T-helper 17 cell (primary cell): ENCODE measurements at regions not wholly inside any gene's neighbourhood (a gene's known extent, or its start where the extent isn't known, plus 50 kb on each side); places are given as distances from the start of the nearest gene placed in this dataset.

Experiments used
- ATAC-seq: fragments of 150-1000 bp; cut with Tn5 transposase; 2 replicates; pipeline ENCODE4 v1.10.0; 2021; ENCODE audit warnings: mild to moderate bottlenecking, moderate library complexity
- DNase-seq, 3 donors: peaks; one replicate each; pipeline versions ENCODE4 v3.0.0 to v3.0.0-alpha.2; 2020 to 2021
- H3K9me3 ChIP-seq: one replicate; pipeline ENCODE4 v1.7.0; 2013; ENCODE audit warnings: low read length, mild to moderate bottlenecking; ENCODE audit not compliant: control insufficient read depth, poor library complexity, severe bottlenecking
- H3K27ac Mint-ChIP-seq: one replicate; pipeline ENCODE4 v1.8.0; 2022; ENCODE audit warnings: mild to moderate bottlenecking, moderate library complexity, mixed read lengths
- H3K27me3 Mint-ChIP-seq: one replicate; pipeline ENCODE4 v1.8.0; 2022; ENCODE audit warnings: mixed read lengths
- H3K36me3 Mint-ChIP-seq: one replicate; pipeline ENCODE4 v1.8.0; 2022; ENCODE audit warnings: low read depth, mixed read lengths
- H3K4me1 Mint-ChIP-seq: one replicate; pipeline ENCODE4 v1.8.0; 2022; ENCODE audit warnings: mild to moderate bottlenecking, mixed read lengths
- H3K4me3 Mint-ChIP-seq: one replicate; pipeline ENCODE4 v1.8.0; 2022; ENCODE audit warnings: mild to moderate bottlenecking, moderate library complexity, mixed read lengths

DNA sequence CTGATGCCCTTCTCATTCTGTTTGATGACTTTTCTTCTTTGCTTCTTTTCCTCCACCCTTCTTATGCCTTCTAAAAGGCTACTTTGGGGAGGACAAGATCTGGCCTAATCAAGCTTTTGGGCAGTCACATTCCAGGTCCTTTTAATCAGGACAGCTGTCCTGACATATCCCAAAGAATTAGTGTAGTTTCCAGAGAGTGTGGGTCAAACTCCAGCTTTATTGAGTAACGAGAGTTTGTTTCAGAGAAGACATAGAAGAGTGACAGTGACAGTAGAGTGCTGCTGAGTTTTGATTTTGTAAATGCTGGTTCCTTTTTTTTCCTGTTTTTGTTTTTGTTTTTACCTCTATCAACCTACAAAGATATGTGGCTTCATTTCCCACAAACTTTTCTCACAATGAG, 158.4 kb upstream of the SESN3 start:
- Mint-ChIP-seq H3K27ac (no peak overlapping the region), H3K4me3 (no peak overlapping the region), H3K27me3 (no peaks in the 10 kb centered on the region), H3K4me1 (no peaks in the 10 kb centered on the region), H3K36me3 (peaks cover 2% of the 10 kb centered on the region)
- H3K9me3 ChIP-seq, result no peaks in the 10 kb centered on the region
- no peak for ATAC-seq
- DNase-seq, result no peak

DNA sequence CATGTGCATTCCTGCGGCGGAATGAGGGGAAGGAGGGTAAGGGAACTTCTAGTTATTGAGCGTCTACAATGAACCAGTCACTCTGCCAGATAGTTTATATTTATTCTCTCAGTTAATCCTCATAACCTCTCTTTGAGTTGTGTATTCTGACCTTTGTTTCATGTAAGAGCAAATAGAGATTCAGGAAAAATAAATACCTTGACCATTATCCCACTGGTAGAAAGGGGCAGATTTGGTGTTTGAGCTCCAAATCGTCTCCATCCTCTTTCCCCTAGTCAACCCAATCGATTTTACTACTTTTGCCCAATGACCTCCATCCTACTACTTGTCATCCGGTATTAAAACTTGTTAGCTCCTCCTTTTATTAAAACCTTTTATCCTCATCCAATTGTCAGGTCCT, 157.1 kb upstream of the SESN3 start:
- no peak for ATAC-seq

DNA sequence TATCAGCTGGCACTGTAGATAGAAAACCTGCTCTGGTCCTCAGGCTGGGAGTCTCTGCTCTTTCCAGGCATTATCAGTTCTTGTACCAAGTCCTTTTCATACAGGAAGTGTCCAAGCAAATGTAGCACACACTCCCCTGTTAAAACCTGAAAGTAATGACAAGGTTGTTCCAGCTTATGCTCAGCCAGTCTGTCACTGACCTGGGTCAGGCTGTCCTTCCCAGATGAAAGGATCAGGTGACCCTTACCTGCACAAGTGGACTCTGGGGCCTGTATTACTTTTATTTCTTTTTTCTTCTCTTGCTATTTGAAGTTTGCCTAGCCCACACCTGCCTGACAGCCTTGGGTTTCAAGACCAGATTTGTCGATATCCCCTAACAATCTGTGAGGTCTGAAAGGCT, 156.3 kb upstream of the SESN3 start:
- H3K4me1 Mint-ChIP-seq, result peaks cover 2% of the 10 kb centered on the region
- DNase-seq (no peak), ATAC-seq (no peak)
- H3K27me3 Mint-ChIP-seq, result peaks cover 5% of the 10 kb centered on the region
- no peak overlapping the region for H3K27ac Mint-ChIP-seq
- H3K36me3 Mint-ChIP-seq, result peaks cover 2% of the 10 kb centered on the region
- no peak overlapping the region for H3K4me3 Mint-ChIP-seq
- no peaks in the 10 kb centered on the region for H3K9me3 ChIP-seq

More for the DNA sequence above, 157.1 kb upstream of the SESN3 start:
- H3K4me1 Mint-ChIP-seq, result no peaks in the 10 kb centered on the region
- no peak overlapping the region for H3K27ac Mint-ChIP-seq
- H3K9me3 ChIP-seq, result no peaks in the 10 kb centered on the region
- H3K4me3 Mint-ChIP-seq, result no peak overlapping the region
- peaks cover 2% of the 10 kb centered on the region for H3K36me3 Mint-ChIP-seq
- peaks cover 5% of the 10 kb centered on the region for H3K27me3 Mint-ChIP-seq
- DNase-seq, result no peak

DNA sequence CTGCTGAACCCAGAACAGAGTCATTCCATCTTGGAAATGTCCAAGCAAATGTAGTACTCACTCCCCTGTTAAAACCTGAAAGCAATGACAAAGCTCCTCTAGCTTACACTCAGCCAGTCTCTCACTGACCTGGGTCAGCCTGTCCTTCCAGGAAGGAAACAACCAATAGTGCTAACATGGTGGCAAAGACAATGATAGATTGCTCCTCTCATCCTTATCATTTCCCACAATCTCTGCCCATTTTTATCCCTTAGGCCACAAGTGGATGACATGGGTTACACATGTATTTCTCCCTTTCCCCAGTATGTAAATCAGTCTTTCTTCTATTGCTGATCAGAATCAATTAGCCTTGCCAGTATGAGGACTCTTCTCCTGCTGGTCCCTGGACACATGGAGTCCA, 154.6 kb upstream of the SESN3 start:
- H3K4me3 Mint-ChIP-seq, result no peak overlapping the region
- no peak for ATAC-seq

DNA sequence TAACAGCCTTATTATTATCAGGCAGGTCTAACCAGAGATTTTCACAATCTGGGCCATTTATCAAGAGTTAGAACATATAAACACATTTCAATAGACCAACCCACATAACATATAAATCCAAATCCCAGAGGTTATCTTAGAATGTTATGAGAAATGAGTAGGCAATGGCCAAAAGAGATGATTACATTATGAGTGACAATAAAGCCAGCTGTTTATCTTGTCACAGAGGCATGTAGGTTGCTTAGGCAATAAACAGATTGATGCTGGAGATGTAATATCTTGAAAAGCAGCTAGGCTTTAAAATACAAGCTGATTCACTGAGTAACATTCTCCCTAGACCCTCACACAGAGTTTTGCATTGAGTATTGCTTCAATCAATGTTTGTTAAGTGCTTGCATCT, 148.5 kb upstream of the SESN3 start:
- ATAC-seq (no peak), DNase-seq (no peak)
- no peaks in the 10 kb centered on the region for H3K9me3 ChIP-seq
- peaks cover 6% of the 10 kb centered on the region for H3K36me3 Mint-ChIP-seq
- peaks cover 22% of the 10 kb centered on the region for H3K27me3 Mint-ChIP-seq
- H3K4me1 Mint-ChIP-seq, result peaks cover 3% of the 10 kb centered on the region
- H3K27ac Mint-ChIP-seq, result no peak overlapping the region
- no peak overlapping the region for H3K4me3 Mint-ChIP-seq

More for the DNA sequence above, 154.6 kb upstream of the SESN3 start:
- peaks cover 3% of the 10 kb centered on the region for H3K4me1 Mint-ChIP-seq
- no peaks in the 10 kb centered on the region for H3K9me3 ChIP-seq
- H3K27ac Mint-ChIP-seq, result no peak overlapping the region
- peaks cover 2% of the 10 kb centered on the region for H3K36me3 Mint-ChIP-seq
- H3K27me3 Mint-ChIP-seq, result peaks cover 10% of the 10 kb centered on the region
- DNase-seq, result no peak

DNA sequence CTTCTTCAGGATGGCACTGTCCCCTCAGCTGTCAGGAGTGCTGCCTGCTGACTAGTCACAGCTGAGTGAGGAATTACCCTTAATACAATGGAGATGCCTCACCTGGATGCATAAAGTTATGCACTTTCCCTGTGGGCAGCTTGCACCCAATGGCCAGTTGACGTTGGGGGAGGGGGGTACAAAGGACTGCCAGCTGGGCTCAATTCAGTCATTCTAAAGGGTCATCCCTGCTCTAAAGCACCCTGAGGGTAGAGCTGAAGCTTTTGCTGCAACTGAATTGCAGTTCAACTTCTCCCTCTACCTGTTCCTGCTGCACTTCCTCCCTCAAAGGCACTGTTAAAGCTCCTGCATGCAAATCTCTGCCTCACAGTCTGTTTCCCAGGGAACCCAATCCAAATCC, 147.8 kb upstream of the SESN3 start:
- DNase-seq (no peak), ATAC-seq (no peak)
- H3K9me3 ChIP-seq, result no peaks in the 10 kb centered on the region
- H3K27ac Mint-ChIP-seq, result no peak overlapping the region
- H3K27me3 Mint-ChIP-seq, result peaks cover 24% of the 10 kb centered on the region
- H3K36me3 Mint-ChIP-seq, result peaks cover 6% of the 10 kb centered on the region
- H3K4me1 Mint-ChIP-seq, result peaks cover 3% of the 10 kb centered on the region
- no peak overlapping the region for H3K4me3 Mint-ChIP-seq

DNA sequence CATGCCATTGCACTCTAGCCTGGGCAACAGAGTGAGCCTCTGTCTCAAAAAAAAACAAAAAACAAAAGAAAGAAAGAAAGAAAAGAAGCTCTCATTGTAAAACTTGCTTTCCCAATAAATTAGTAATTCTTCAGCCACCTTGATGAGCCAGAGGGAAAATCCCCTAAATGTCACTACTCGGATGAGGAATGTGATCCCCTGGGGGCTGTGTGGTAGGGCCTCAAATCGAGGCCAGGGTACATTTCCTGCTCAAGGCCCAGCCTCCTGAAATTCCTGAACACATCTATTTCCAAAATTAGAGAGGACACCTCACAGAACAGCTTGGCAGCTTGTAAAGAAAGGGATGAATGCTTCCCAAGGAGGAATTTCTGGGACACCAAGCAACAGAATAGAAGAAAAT, 147.1 kb upstream of the SESN3 start:
- H3K4me1 Mint-ChIP-seq, result peaks cover 3% of the 10 kb centered on the region
- H3K27ac Mint-ChIP-seq, result no peak overlapping the region
- no peaks in the 10 kb centered on the region for H3K9me3 ChIP-seq
- ATAC-seq (no peak), DNase-seq (no peak)
- H3K36me3 Mint-ChIP-seq, result peaks cover 6% of the 10 kb centered on the region
- H3K27me3 Mint-ChIP-seq, result peaks cover 19% of the 10 kb centered on the region
- no peak overlapping the region for H3K4me3 Mint-ChIP-seq

DNA sequence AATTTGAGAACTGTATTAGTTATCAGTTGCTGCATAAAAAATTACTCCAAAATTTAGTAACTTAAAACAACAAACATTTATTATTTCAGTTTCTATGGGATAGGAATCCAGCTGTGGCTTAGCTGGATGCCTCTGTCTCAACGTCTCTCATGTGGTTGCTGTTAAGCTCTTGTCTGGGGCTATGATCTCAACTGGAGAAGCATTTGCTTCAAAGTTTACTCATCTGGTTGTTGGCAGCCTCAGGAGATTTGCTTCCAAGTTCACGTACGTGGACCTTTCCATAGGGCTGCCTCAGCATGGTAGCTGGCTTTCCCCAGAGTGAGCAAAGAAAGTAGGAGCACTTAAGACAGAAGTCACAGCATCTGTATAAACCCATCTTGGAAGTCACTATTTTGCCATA, 144.9 kb upstream of the SESN3 start:
- ATAC-seq, result no peak
- no peaks in the 10 kb centered on the region for H3K9me3 ChIP-seq
- Mint-ChIP-seq H3K4me1 (peaks cover 2% of the 10 kb centered on the region), H3K36me3 (peaks cover 9% of the 10 kb centered on the region), H3K27me3 (peaks cover 17% of the 10 kb centered on the region), H3K4me3 (no peak overlapping the region), H3K27ac (no peak overlapping the region)
- DNase-seq, result no peak

DNA sequence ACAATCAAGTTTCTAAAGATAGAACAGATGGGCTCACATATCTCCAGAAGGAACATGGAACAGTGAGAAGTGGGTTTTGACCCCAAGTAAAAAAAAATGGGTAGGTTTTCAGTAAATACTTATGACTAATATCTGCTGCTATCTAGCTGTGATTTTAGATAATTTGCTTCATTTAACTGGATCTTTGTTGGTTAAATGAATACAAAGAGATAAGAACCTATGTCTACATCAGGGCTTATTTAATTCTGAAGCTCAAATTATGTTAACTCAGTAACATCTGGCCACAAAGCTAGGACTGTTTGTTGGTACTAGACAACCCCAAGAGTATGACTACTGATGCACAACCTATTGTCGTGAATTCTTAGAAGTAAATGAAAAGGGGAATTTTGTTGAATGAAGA, 144.4 kb upstream of the SESN3 start:
- Mint-ChIP-seq H3K4me1 (peaks cover 2% of the 10 kb centered on the region), H3K4me3 (no peak overlapping the region), H3K36me3 (peaks cover 9% of the 10 kb centered on the region), H3K27ac (no peak overlapping the region), H3K27me3 (peaks cover 14% of the 10 kb centered on the region)
- H3K9me3 ChIP-seq, result no peaks in the 10 kb centered on the region
- ATAC-seq (no peak), DNase-seq (no peak)

DNA sequence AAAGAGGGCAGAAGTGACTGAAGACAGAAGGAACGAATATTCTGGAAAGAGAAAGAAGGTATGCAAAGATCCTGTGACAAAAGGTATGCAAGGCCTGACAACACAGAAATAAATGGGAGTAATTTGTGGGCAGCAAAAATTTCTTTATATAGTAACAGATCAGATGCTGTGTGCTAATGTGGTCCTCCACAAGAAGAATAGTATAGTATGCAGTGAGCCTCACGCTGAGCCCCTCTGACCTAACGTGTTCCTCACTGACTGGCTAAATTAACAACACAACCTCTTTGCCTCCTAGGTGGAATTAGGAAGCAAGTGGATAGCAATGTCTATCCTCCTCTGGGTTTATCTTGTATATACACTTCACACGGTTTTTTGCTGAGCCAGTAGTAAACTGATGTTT, 143.1 kb upstream of the SESN3 start:
- Mint-ChIP-seq H3K4me3 (no peak overlapping the region), H3K27me3 (peaks cover 17% of the 10 kb centered on the region), H3K4me1 (peaks cover 2% of the 10 kb centered on the region), H3K27ac (no peak overlapping the region), H3K36me3 (peaks cover 9% of the 10 kb centered on the region)
- DNase-seq, result no peak
- no peak for ATAC-seq
- H3K9me3 ChIP-seq, result no peaks in the 10 kb centered on the region

DNA sequence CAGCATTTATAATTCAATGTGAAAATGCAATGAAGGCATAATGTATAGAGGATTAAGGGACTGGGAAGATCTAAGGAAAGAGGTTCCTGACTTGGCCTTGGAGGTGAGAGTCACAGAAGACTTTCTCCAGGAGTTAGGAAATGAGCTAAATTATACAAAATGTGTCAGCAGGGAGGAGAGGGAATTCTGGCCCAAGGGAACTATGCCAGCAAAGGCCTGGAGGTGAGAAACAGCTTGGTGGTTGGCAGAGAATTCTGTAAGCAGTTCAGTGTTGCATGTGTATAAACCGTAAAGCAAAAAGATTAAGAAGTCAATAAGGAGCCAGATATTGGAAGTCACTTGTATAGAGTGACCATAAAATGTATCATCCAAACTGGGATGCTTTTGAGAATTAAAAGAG, 142.2 kb upstream of the SESN3 start:
- H3K9me3 ChIP-seq, result no peaks in the 10 kb centered on the region
- Mint-ChIP-seq H3K27me3 (peaks cover 22% of the 10 kb centered on the region), H3K4me1 (peaks cover 2% of the 10 kb centered on the region), H3K36me3 (peaks cover 9% of the 10 kb centered on the region), H3K4me3 (no peak overlapping the region), H3K27ac (no peak overlapping the region)
- ATAC-seq (no peak), DNase-seq (no peak)

DNA sequence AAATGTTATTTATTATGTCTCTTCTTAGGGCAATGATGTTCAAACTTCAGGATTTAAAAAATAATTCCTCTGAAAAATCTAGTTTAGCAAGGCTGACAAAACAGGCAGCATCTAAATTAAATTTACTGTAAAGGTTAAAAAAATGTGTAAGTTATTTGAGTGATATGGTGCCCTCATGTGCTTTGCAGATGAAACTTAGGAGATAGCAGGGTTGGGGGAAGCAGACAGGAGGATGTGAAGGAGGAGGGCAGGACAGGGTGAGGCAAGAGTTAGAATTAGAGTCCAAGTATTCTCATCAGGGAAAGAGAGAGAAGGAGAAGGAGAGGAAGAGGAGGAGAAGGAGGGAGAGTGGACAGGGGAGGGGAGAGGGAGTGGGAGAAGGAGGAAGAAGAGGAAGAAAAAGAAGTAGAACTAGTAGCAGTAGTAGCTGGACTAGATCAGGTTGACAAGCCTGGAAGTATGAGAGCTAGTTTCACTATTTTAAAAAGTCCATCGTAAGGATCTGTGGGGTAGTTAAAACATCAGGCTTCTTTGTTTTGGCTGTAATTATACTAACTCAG, 141.2 kb upstream of the SESN3 start:
- Mint-ChIP-seq H3K4me1 (peaks cover 2% of the 10 kb centered on the region), H3K27me3 (peaks cover 22% of the 10 kb centered on the region), H3K36me3 (peaks cover 8% of the 10 kb centered on the region), H3K4me3 (peak overlapping the region; percentile 19), H3K27ac (no peak overlapping the region)
- no peak for ATAC-seq
- DNase-seq, result no peak
- H3K9me3 ChIP-seq, result no peaks in the 10 kb centered on the region

DNA sequence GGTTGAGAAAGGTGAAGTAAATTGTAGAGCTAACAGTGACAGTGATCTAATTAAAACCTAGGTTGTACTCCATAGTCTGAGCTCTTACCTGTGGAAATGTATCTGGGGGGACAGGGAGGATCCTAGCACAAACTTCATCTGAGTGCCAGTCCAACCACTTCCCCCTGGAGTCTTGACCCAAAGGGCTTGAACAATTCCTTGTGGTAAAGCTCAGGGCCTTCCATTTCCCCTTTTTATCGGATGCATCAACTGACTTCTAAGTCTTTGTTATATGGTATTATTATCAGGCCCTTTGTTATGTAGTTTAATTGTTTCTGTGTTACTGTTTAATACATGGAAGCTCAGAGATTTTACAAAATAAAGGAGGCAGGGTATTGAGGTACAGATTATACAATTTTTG, 140.2 kb upstream of the SESN3 start:
- H3K27me3 Mint-ChIP-seq, result peaks cover 22% of the 10 kb centered on the region

DNA sequence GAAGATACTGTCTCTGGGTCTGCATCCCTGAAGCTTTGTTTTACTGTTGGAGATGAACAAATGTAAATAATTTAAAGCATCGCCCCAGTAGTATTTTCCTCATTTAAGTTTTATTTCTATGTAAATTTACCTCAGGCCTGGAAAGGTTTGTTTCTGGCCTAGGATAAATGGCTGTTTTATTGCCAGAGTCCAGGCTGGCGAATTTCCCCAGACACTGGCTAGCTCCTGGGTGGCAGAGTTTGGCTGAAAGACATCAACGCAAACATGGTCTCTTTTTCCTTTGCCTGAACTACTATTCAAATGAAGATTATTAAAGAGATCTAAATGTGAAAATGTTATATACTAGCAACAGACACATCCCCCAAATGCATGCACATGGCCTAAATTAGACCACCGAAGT, 136.7 kb upstream of the SESN3 start:
- Mint-ChIP-seq H3K4me3 (no peak overlapping the region), H3K27me3 (peaks cover 21% of the 10 kb centered on the region), H3K27ac (no peak overlapping the region), H3K4me1 (peaks cover 6% of the 10 kb centered on the region), H3K36me3 (peaks cover 3% of the 10 kb centered on the region)
- DNase-seq, result no peak
- no peak for ATAC-seq
- H3K9me3 ChIP-seq, result no peaks in the 10 kb centered on the region

More for the DNA sequence above, 140.2 kb upstream of the SESN3 start:
- DNase-seq (no peak), ATAC-seq (no peak)
- H3K4me3 Mint-ChIP-seq, result no peak overlapping the region
- no peak overlapping the region for H3K27ac Mint-ChIP-seq
- peaks cover 5% of the 10 kb centered on the region for H3K36me3 Mint-ChIP-seq
- H3K9me3 ChIP-seq, result no peaks in the 10 kb centered on the region
- peaks cover 2% of the 10 kb centered on the region for H3K4me1 Mint-ChIP-seq
